Aorta (tissue), 5 donors: ENCODE measurements at regions not wholly inside any gene's neighbourhood (a gene's known extent, or its start where the extent isn't known, plus 50 kb on each side); places are given as distances from the start of the nearest gene placed in this dataset.

ENCODE experiments used
- ATAC-seq: fragments of 200-7000 bp; cut with Tn5 transposase; one replicate; pipeline ENCODE4 v1.9.1; 2022; ENCODE audit warnings: moderate library complexity; ENCODE audit not compliant: low FRiP score
- DNase-seq, 2 donors: peaks; one replicate each; pipeline ENCODE4 v3.0.0-alpha.2; 2020
- H3K27ac ChIP-seq, 2 donors: one replicate each; pipeline ENCODE4 v1.5.1; 2013; ENCODE audit warnings: low read length in 2 of 2, mild to moderate bottlenecking in 2 of 2, moderate library complexity in 2 of 2, control low read depth in 1 of 2, inconsistent platforms in 1 of 2, low read depth in 1 of 2
- H3K27me3 ChIP-seq, 2 donors: one replicate each; pipeline ENCODE4 v1.6.1; 2013; ENCODE audit warnings: control low read depth in 1 of 2, low read length in 1 of 2, mild to moderate bottlenecking in 1 of 2, moderate library complexity in 1 of 2; ENCODE audit not compliant: insufficient read depth in 2 of 2, control insufficient read depth in 1 of 2
- H3K36me3 ChIP-seq, 2 donors: one replicate each; pipeline ENCODE4 v1.6.1; 2013; ENCODE audit warnings: control low read depth in 1 of 2, low read length in 1 of 2, mild to moderate bottlenecking in 1 of 2; ENCODE audit not compliant: insufficient read depth in 2 of 2, control insufficient read depth in 1 of 2
- H3K4me1 ChIP-seq, 2 donors: one replicate each; pipeline ENCODE4 v1.6.1; 2013; ENCODE audit warnings: low read length in 2 of 2, control low read depth in 1 of 2, mild to moderate bottlenecking in 1 of 2, moderate library complexity in 1 of 2; ENCODE audit not compliant: insufficient read depth in 2 of 2, control insufficient read depth in 1 of 2
- H3K4me3 ChIP-seq, 2 donors: one replicate each; pipeline ENCODE4 v1.5.1; 2013; ENCODE audit warnings: low read length in 2 of 2, control low read depth in 1 of 2, mild to moderate bottlenecking in 1 of 2
- H3K9me3 ChIP-seq: one replicate; pipeline ENCODE4 v1.6.1; 2013; ENCODE audit warnings: mild to moderate bottlenecking, low read length; ENCODE audit not compliant: control insufficient read depth
- WGBS, 2 donors: extraction: QIAGEN DNeasy Blood & Tissue Kit; methylation state at CpG; one replicate each; pipeline ENCODE4 v1.1.7; 2013; 5-methylcytosine and 5-hydroxymethylcytosine counted together
- intact Hi-C, 2 donors: fragments of 100-400 bp; cut with DNase I; formaldehyde crosslinking; loops; one replicate each; pipeline versions ENCODE4 v1.14.2 to v1.15.0; 2022
- donor health status: healthy with polysubstance abuse.
- donor health status: Bipolar disorder and iron deficiency.
- donor health status: DM: no; HTN: no; CAD: no.
- donor health status: DM: no; HTN: no; CAD: no.
- donor health status: DM: yes; HTN: yes; CAD: no.

DNA sequence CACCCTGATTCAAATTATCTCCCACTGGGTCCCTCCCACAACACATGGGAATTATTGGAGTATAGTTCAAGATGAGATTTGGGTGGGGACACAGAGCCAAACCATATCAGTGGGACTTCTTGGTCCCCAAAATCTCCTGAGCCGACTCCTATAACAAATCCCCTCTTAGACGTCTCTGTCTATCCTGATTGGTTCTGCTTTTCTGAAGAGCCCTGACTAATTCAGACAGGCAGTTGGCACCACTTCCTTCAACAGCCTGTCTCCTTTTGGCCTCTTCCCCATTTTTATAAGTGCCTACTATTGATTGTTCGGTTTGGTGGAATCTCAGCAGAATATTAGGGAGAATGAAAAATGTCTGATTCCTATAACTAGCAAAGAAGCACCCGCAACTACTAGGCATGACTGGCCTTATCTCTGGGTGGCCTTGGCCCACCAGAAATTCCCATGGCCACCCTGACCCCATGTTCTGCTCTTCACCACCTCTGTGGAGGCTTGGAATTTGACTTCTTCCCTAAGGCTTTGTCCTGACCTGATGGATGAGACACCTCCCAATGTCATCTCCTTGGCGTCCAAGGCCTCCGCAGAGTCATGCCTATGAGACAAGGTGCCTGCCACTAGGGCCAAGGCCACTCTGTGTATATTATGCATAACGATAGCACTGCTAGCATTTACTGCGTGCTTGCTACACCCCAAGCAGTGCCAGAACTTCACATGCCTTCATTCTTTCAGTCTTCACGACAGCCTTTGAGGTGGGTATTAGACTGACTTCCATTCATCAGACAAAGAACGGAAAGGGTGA, 218.9 kb upstream of the COPS8 start:
- WGBS, 2 donors, result 91% methylated on average over 10 of the region's 10 CpGs
- Histone ChIP-seq H3K27me3 (no peaks in the 10 kb centered on the region), H3K4me1 (no peaks in the 10 kb centered on the region), H3K36me3 (no peaks in the 10 kb centered on the region), H3K27ac (no peak overlapping the region), H3K9me3 (no peaks in the 10 kb centered on the region), H3K4me3 (no peak overlapping the region)
- intact Hi-C loops, result no loop called here
- ATAC-seq (no peak), DNase-seq (no peak)

DNA sequence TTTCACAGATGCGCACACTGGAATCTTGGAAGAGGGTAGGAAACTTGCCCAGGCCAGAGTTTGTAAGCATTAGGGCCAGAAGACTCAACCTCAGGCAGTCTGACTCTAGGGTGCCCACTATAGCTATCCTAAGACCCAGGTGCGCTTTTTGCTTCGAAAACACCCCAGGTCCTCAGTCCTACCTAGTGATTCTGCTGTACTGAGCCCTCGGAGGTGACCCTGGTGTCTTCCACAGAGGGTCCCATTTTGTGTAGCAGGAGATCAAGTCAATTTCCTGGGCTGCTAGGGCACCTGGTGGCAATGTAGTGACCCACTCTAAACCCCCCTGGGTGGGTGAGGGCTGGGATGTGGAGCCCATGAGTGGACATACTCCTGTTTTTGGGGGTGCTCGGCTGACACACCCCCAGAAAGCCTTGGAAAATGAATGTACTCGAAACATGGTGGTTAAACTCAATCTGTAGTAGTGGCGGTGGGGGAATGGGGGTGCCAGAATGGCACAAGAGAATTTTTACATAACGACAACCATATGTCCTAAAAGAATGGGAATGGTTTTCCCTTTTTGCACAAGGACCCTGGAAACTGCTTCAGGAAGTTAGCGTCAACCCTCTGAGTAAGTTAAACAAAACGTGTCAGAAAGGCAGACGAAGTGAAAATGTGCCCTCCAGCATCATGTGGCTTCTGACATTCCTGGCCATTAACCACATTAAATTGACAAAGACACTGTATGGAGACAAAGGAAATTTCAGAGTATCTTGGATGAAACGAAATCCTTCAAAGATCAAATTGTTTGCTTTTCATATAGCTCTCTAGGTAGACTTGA, 218.0 kb upstream of the COPS8 start:
- 88% methylated on average over 12 of the region's 12 CpGs for WGBS, 2 donors
- Histone ChIP-seq H3K4me3 (no peak overlapping the region), H3K27me3 (no peaks in the 10 kb centered on the region), H3K36me3 (no peaks in the 10 kb centered on the region), H3K27ac (no peak overlapping the region), H3K4me1 (no peaks in the 10 kb centered on the region), H3K9me3 (no peaks in the 10 kb centered on the region)
- intact Hi-C loops, result no loop called here
- ATAC-seq, result no peak
- DNase-seq, result no peak

DNA sequence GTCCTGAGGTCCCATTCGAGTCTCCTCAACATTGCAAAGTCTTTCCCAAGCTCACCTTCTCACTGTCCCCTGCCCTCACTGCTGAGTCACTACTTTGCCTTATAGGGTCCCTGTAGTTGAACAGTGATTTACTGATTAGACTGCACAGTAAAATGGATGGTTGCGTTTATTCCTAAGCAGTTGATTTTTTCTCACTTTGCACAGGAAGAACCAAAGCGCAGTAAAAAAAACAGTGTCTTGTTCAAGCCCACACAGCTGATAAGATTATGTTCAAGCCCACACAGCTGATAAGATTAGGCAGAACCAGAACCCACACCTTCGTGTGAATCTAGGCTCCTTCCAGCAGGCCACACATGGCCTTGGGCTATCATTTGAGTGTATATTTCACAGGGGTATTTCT, 215.3 kb upstream of the COPS8 start:
- ATAC-seq (no peak), DNase-seq (no peak)
- Histone ChIP-seq H3K36me3 (no peaks in the 10 kb centered on the region), H3K27ac (no peak overlapping the region), H3K9me3 (no peaks in the 10 kb centered on the region), H3K27me3 (no peaks in the 10 kb centered on the region), H3K4me1 (no peaks in the 10 kb centered on the region), H3K4me3 (no peak overlapping the region)
- 55 to 61% methylated on average over 4 of the region's 4 CpGs for WGBS, 2 donors
- intact Hi-C loops, result no loop called here

DNA sequence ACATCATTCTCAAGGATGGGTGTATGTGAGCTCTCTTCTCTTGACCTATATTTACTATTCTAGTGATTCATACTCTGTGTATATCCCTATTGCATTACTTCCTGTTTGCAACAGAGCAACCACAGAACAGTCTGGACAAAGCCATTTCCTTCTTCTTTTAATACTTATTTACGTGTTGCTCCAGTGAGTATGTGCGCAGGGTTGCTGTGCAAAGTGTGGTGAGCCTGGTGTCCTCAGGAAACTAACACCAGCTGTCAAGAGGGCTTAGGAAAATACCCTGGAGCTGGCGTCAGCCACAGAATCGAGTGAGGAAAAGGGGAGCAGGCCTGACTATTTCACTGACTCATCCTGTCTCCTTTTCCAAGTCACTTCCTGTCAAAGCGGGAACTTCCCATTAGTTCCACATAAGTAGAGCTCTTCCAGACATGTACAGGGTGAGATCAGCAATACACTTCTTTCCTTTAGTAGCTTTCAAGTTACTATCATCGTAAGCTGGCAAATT, 214.1 kb upstream of the COPS8 start:
- WGBS, 2 donors, result 78 to 82% methylated on average over 6 of the region's 6 CpGs
- Histone ChIP-seq H3K9me3 (no peaks in the 10 kb centered on the region), H3K27me3 (no peaks in the 10 kb centered on the region), H3K4me3 (no peak overlapping the region), H3K36me3 (no peaks in the 10 kb centered on the region), H3K27ac (no peak overlapping the region), H3K4me1 (no peaks in the 10 kb centered on the region)
- intact Hi-C loops, result no loop called here
- DNase-seq (peak in 1 of 2 donors; percentile 69), ATAC-seq (peak; percentile 79)

DNA sequence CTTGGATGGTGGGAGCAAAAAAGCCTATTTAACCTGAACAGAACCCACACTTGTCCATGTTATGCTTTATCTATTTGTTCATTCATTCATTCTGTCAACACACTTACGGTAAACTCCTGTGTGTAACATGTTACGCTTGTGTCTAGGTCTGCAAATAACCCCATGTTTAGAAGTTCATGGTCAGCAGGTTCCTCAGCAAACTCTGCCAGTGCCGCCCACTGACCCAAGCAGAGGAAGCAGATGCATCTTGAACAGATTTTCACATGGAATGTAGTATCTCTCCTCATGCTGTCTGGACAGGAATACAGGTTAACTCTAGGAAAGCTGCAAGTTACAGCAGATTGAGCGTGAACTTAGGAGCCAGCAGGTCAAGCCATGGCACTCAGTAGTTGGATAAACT, 213.7 kb upstream of the COPS8 start:
- no peak overlapping the region for H3K4me3 ChIP-seq
- no peaks in the 10 kb centered on the region for H3K27me3 ChIP-seq
- ATAC-seq (no peak), DNase-seq (no peak)
- no peaks in the 10 kb centered on the region for H3K36me3 ChIP-seq
- no peaks in the 10 kb centered on the region for H3K9me3 ChIP-seq
- WGBS, 2 donors, result 95 to 96% methylated on average over 4 of the region's 4 CpGs
- H3K4me1 ChIP-seq, result no peaks in the 10 kb centered on the region
- no peak overlapping the region for H3K27ac ChIP-seq
- intact Hi-C loops, result no loop called here

DNA sequence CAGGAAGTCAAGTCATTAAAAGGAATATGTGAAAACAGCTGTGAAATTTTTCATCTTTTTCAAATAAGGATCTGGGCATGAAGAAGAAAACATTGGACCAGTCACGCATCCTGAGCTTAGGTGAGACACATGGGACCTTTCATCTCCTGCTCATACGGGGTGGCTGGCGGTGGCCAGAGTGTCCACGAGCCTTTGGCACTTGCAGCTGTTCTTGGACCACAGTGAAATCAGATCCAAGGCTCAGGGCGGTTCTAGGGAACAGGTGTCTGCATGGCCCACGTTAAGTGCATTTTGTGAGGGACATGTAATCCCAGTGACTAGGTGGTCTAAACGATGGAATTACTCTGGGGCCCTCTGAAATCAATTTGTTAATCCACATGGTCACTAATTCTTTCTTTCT, 212.7 kb upstream of the COPS8 start:
- DNase-seq, result no peak
- intact Hi-C loops, result no loop called here
- no peaks in the 10 kb centered on the region for H3K4me1 ChIP-seq
- H3K27ac ChIP-seq, result no peak overlapping the region
- no peaks in the 10 kb centered on the region for H3K36me3 ChIP-seq
- H3K27me3 ChIP-seq, result no peaks in the 10 kb centered on the region
- no peak for ATAC-seq
- H3K4me3 ChIP-seq, result no peak overlapping the region
- WGBS, 2 donors, result 92 to 95% methylated on average over 7 of the region's 7 CpGs
- H3K9me3 ChIP-seq, result no peaks in the 10 kb centered on the region

DNA sequence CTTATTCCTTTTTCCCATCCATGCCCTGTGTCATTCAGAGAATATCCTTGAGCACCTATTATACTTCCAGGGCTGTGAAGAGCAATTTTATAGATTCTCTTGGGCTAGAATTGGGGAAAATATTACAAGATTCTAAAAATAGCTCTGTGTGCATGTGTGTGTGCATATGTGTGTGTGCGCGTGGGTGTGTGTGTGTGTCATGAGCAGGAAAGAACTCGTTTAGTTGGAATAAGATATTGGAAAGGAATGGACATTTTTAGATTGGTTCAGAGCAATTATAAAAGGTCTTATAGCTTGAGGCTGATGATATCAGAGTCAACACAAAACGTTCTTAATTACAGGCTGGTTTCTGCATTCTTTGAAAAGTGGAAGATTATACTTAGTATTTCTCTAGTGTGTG, 212.1 kb upstream of the COPS8 start:
- Histone ChIP-seq H3K4me1 (no peaks in the 10 kb centered on the region), H3K4me3 (no peak overlapping the region), H3K27ac (no peak overlapping the region), H3K36me3 (no peaks in the 10 kb centered on the region), H3K9me3 (no peaks in the 10 kb centered on the region), H3K27me3 (no peaks in the 10 kb centered on the region)
- intact Hi-C loops, result no loop called here
- DNase-seq, result no peak
- WGBS, 2 donors, result 30 to 32% methylated on average over 4 of the region's 4 CpGs
- ATAC-seq, result no peak

DNA sequence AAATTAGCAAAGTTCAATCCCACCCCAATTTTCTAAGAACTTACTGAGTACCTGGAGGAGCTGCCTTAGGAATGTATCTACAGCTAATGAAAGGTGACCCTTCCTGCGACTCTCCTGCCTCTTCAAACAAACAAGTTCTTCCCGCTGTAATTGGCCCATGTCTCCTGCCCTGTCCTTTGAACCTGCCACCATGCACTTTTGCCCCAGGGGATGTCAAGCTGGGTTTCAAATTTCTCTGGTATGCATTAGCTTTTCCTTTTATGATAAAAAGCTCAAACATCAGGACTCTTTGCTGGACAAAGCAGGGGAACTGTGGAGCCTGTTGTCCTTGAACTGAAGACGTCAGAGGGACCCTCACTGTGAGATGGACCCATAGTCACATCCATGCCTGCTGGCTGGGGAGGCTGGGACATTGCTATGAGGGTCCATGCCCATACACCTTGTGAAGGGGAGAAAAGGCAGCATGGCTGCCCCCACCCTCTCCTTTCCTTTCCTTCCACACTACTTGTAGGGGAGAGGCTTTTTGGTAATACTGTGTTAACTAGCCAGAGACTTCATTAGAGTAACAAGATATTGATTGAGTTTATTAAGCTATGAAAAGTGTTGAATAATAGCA, 210.7 kb upstream of the COPS8 start:
- H3K4me1 ChIP-seq, result no peaks in the 10 kb centered on the region
- ATAC-seq (no peak), DNase-seq (no peak)
- no peaks in the 10 kb centered on the region for H3K9me3 ChIP-seq
- no peaks in the 10 kb centered on the region for H3K36me3 ChIP-seq
- no peak overlapping the region for H3K4me3 ChIP-seq
- no peak overlapping the region for H3K27ac ChIP-seq
- 94 to 97% methylated on average over 3 of the region's 3 CpGs for WGBS, 2 donors
- intact Hi-C loops, result no loop called here
- H3K27me3 ChIP-seq, result no peaks in the 10 kb centered on the region
